ENCODE measurements at regions not wholly inside any gene's neighbourhood (a gene's known extent, or its start where the extent isn't known, plus 50 kb on each side); places are given as distances from the start of the nearest gene placed in this dataset.

- peak; percentile 17 for DNase-seq (ENCODE audit: low read depth)
- TF ChIP-seq CTCF (conservative IDR thresholded peaks at IDR 0.05; ENCODE audit: low read length) = no peak
- no peak overlapping the region for H3K4me3 ChIP-seq (ENCODE audit: low read length)
Measured at GRCh38 chr15:31235311-31236183, 91.1 kb upstream of the KLF13 start.

- no peak for TF ChIP-seq CTCF (conservative IDR thresholded peaks at IDR 0.05; ENCODE audit: low read length)
- peak overlapping the region; percentile 38 for H3K4me3 ChIP-seq (ENCODE audit: low read length)
- peak; percentile 95 for DNase-seq (ENCODE audit: low read depth)
Measured at GRCh38 chr15:31236184-31237042, 90.2 kb upstream of the KLF13 start.

DNA sequence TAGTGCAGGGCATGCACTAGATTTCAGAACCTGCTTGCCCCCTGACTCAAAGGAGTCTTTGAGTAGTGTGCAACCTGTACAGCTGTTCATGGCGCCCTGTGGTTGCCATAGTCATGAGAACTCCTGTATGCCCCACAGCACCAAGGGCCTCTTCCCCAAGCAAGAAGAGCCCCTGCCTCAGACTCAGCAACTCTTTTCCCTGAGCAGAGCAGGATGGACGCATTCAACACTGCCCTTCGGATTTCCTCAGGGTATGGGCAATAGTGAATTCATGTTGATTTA is 89.7 kb upstream of the KLF13 start:
- no peak for DNase-seq (ENCODE audit: low read depth)
- no peak overlapping the region for H3K4me3 ChIP-seq (ENCODE audit: low read length)
- no peak for TF ChIP-seq CTCF (conservative IDR thresholded peaks at IDR 0.05; ENCODE audit: low read length)

GRCh38 chr15:31238906-31239305 is 87.7 kb upstream of the KLF13 start:
- H3K4me3 ChIP-seq (ENCODE audit: low read length) = no peak overlapping the region
- TF ChIP-seq CTCF (conservative IDR thresholded peaks at IDR 0.05; ENCODE audit: low read length) = no peak
- DNase-seq (ENCODE audit: low read depth) = no peak

GRCh38 chr15:31239409-31239808 is 87.2 kb upstream of the KLF13 start:
- DNase-seq (ENCODE audit: low read depth) = no peak
- no peak overlapping the region for H3K4me3 ChIP-seq (ENCODE audit: low read length)
- no peak for TF ChIP-seq CTCF (conservative IDR thresholded peaks at IDR 0.05; ENCODE audit: low read length)

DNA sequence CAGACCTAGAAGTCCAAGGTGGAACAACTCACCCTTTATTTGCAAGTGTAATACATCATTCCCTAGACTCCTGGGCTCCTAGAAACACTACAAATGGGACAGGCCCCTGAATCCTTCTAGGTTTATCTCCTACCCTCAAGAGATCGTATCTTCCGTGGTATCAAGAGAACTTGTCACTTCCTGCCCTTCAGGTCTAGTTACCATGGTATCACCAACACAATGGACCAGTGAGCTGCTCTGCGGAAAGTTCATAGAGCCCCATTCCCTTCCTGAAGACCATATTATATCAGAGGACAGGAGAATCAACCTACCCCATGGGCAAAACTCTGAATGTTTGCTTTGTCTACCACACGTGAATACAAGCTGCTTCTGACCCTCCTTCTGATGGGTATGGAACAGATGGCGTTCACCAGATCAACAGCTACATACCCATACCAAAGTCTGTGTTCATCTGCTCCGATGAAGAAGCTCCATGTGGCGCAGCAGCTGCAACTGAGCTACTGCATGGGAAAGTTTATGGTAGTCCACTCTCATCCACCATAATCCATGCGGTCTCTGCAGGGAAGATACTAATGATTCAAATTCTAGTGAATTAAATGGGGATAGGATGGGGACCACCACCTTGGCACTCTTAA is 84.6 kb upstream of the KLF13 start:
- no peak overlapping the region for H3K4me3 ChIP-seq (ENCODE audit: low read length)
- no peak for TF ChIP-seq CTCF (conservative IDR thresholded peaks at IDR 0.05; ENCODE audit: low read length)
- no peak for DNase-seq (ENCODE audit: low read depth)

Data from AG10803 (cell line).